HCT116 (cell line): ENCODE measurements at regions not wholly inside any gene's neighbourhood (a gene's known extent, or its start where the extent isn't known, plus 50 kb on each side); places are given as distances from the start of the nearest gene placed in this dataset.

Experiments
- ATAC-seq: fragments of 200-7000 bp; cut with Tn5 transposase; 2 replicates; pipeline ENCODE4 v1.9.1; 2020; ENCODE audit warnings: mild to moderate bottlenecking, moderate library complexity
- BruUV-seq: library from RNA; stranded (reverse); fragments of 400-500 nt; replicated peaks from 2 replicates; lab custom pipeline; 2021; lab: Mats Ljungman, UMichigan
- CTCF ChIA-PET: fragments of 300-600 bp; sonication (Branson Sonifier 250); formaldehyde crosslinking; loops from one replicate; lab custom pipeline; 2021; ENCODE audit warnings: antibody characterized with exemption; lab: Charles Lee
- POLR2A ChIA-PET: fragments of 300-600, 350-600 bp; sonication (Branson Sonifier 250); formaldehyde crosslinking; loops from one replicate; lab custom pipeline; 2021; ENCODE audit warnings: antibody characterized with exemption; lab: Charles Lee
- RAD21 ChIA-PET, 2 experiments: fragments of 300-600 bp; sonication (Branson Sonifier 250); formaldehyde crosslinking; loops; one replicate each; lab custom pipeline; 2023; ENCODE audit warnings: low total read pairs in 2 of 2; ENCODE audit not compliant: uncharacterized antibody in 2 of 2, unreplicated experiment in 2 of 2, low non-redundant PET in 1 of 2; lab: Charles Lee
- DNase-seq: peaks from one replicate; pipeline ENCODE4 v3.0.0-alpha.2; 2010; ENCODE audit warnings: low read depth, low spot score
- H2AFZ ChIP-seq: fragments of 200-600 bp; shearing (Covaris generic), sonication (generic); 2 replicates; pipeline ENCODE4 v1.6.1; 2017; ENCODE audit warnings: low read depth, mixed run types, mixed read lengths, antibody characterized with exemption, low read length; ENCODE audit not compliant: poor library complexity, severe bottlenecking
- H3K27ac ChIP-seq: 2 replicates; pipeline ENCODE4 v1.5.1; 2012; ENCODE audit warnings: low read depth, low read length
- H3K27me3 ChIP-seq: fragments of 200-600 bp; sonication (generic); 2 replicates; pipeline ENCODE4 v1.6.1; 2016; ENCODE audit warnings: mixed run types, low read length, mixed read lengths; ENCODE audit not compliant: insufficient read depth
- H3K36me3 ChIP-seq, 2 experiments: fragments of 200-500 bp in 1 of 2; fragments of 200-600 bp in 1 of 2; sonication (Bioruptor generic) in 1 of 2; sonication (generic) in 1 of 2; 2 replicates each; pipeline versions ENCODE4 v1.5.1 to v1.6.1; 2014 to 2016; ENCODE audit warnings: low read length in 2 of 2, inconsistent platforms in 1 of 2, mixed read lengths in 1 of 2, mixed run types in 1 of 2; ENCODE audit not compliant: insufficient read depth in 2 of 2, control insufficient read depth in 1 of 2
- H3K4me1 ChIP-seq, 2 experiments: fragments of 200-600 bp in 1 of 2; sonication (generic) in 1 of 2; 2 replicates each; pipeline versions ENCODE4 v1.5.1 to v1.6.1; 2012 to 2017; ENCODE audit warnings: low read length in 2 of 2, inconsistent platforms in 1 of 2, mild to moderate bottlenecking in 1 of 2, mixed read lengths in 1 of 2, mixed run types in 1 of 2, moderate library complexity in 1 of 2; ENCODE audit not compliant: insufficient read depth in 2 of 2, control insufficient read depth in 1 of 2
- H3K4me2 ChIP-seq: fragments of 200-600 bp; sonication (generic); 2 replicates; pipeline ENCODE4 v1.6.1; 2017; ENCODE audit warnings: mixed run types, low read length, mixed read lengths
- H3K4me3 ChIP-seq, 2 experiments: fragments of 200-600 bp in 1 of 2; sonication (generic) in 1 of 2; replicated peaks in 1 of 2; 2 replicates each; pipeline ENCODE4 v1.5.1; 2011 to 2016; ENCODE audit warnings: low read length in 2 of 2, control low read depth in 1 of 2, low read depth in 1 of 2, mild to moderate bottlenecking in 1 of 2, mixed read lengths in 1 of 2, mixed run types in 1 of 2
- H3K79me2 ChIP-seq: fragments of 200-600 bp; sonication (generic); 2 replicates; pipeline ENCODE4 v1.6.1; 2017; ENCODE audit warnings: mild to moderate bottlenecking, mixed run types, low read length, moderate library complexity, mixed read lengths; ENCODE audit not compliant: insufficient read depth
- H3K9ac ChIP-seq: fragments of 200-600 bp; sonication (generic); 2 replicates; pipeline ENCODE4 v1.6.1; 2016; ENCODE audit warnings: low read length, mixed read lengths
- H3K9me2 ChIP-seq: fragments of 200-600 bp; sonication (generic), shearing (Covaris generic); 2 replicates; pipeline ENCODE4 v1.6.1; 2017; ENCODE audit warnings: mixed run types, mild to moderate bottlenecking, moderate library complexity; ENCODE audit not compliant: insufficient read depth
- H3K9me3 ChIP-seq, 2 experiments: fragments of 200-500 bp in 1 of 2; fragments of 200-600 bp in 1 of 2; sonication (Bioruptor generic) in 1 of 2; sonication (generic) in 1 of 2; 2 replicates each; pipeline ENCODE4 v1.6.1; 2014 to 2017; ENCODE audit warnings: low read length in 2 of 2, mixed read lengths in 2 of 2, inconsistent platforms in 1 of 2, low read depth in 1 of 2, mild to moderate bottlenecking in 1 of 2, mixed run types in 1 of 2, moderate library complexity in 1 of 2; ENCODE audit not compliant: control insufficient read depth in 1 of 2, insufficient read depth in 1 of 2
- H4K20me1 ChIP-seq: fragments of 200-600 bp; sonication (generic), shearing (Covaris generic); 2 replicates; pipeline ENCODE4 v1.6.1; 2017; ENCODE audit warnings: mixed run types, mild to moderate bottlenecking, moderate library complexity; ENCODE audit not compliant: insufficient read depth
- ATF3 ChIP-seq: IDR thresholded peaks from 2 replicates; pipeline ENCODE4 v1.6.1; 2012
- CBX3 ChIP-seq: IDR thresholded peaks from 2 replicates; pipeline ENCODE4 v1.6.1; 2012; ENCODE audit warnings: low read depth
- CTCF ChIP-seq, 3 experiments: fragments of 200-600 bp in 1 of 3; sonication (generic) in 1 of 3; IDR thresholded peaks in 2 of 3; conservative IDR thresholded peaks in 1 of 3; 2 replicates each; pipeline ENCODE4 v1.5.1; 2012 to 2017; ENCODE audit warnings: low read depth in 2 of 3, low read length in 2 of 3, antibody characterized with exemption in 1 of 3, borderline replicate concordance in 1 of 3, control low read depth in 1 of 3, mild to moderate bottlenecking in 1 of 3, mixed read lengths in 1 of 3, mixed run types in 1 of 3, moderate library complexity in 1 of 3; ENCODE audit not compliant: insufficient read depth in 1 of 3
- EGR1 ChIP-seq: IDR thresholded peaks from 2 replicates; pipeline ENCODE4 v1.6.1; 2012; ENCODE audit warnings: low read depth
- ELF1 ChIP-seq: IDR thresholded peaks from 2 replicates; pipeline ENCODE4 v1.6.1; 2012; ENCODE audit warnings: low read depth, borderline replicate concordance
- EZH2 ChIP-seq: fragments of 200-600 bp; sonication (generic); IDR thresholded peaks from 2 replicates; pipeline ENCODE4 v1.6.1; 2017; ENCODE audit warnings: antibody characterized with exemption, mixed run types
- EZH2phosphoT487 ChIP-seq: fragments of 200-600 bp; IDR thresholded peaks from 2 replicates; pipeline ENCODE4 v1.6.1; 2018; ENCODE audit warnings: antibody characterized with exemption, borderline replicate concordance
- JUND ChIP-seq: IDR thresholded peaks from 2 replicates; pipeline ENCODE4 v1.6.1; 2012
- MAX ChIP-seq: IDR thresholded peaks from 2 replicates; pipeline ENCODE4 v1.6.1; 2012
- POLR2A ChIP-seq: IDR thresholded peaks from 2 replicates; pipeline ENCODE4 v1.7.0; 2011; ENCODE audit warnings: borderline replicate concordance; ENCODE audit not compliant: insufficient read depth, insufficient read length; ENCODE audit errors: extremely low read depth
- RAD21 ChIP-seq: IDR thresholded peaks from 2 replicates; pipeline ENCODE4 v1.6.1; 2012; ENCODE audit warnings: low read depth, mild to moderate bottlenecking
- REST ChIP-seq: IDR thresholded peaks from 2 replicates; pipeline ENCODE4 v1.6.1; 2012; ENCODE audit warnings: low read depth
- SIN3A ChIP-seq: IDR thresholded peaks from 2 replicates; pipeline ENCODE4 v1.6.1; 2012; ENCODE audit warnings: low read depth
- SP1 ChIP-seq: IDR thresholded peaks from 2 replicates; pipeline ENCODE4 v1.6.1; 2012; ENCODE audit warnings: low read depth
- SRF ChIP-seq: IDR thresholded peaks from 2 replicates; pipeline ENCODE4 v1.6.1; 2012; ENCODE audit warnings: low read depth
- TCF7L2 ChIP-seq: IDR thresholded peaks from 2 replicates; pipeline ENCODE4 v1.7.0; 2011; ENCODE audit warnings: borderline replicate concordance, inconsistent platforms; ENCODE audit not compliant: insufficient read depth, insufficient read length; ENCODE audit errors: extremely low read depth
- YY1 ChIP-seq: IDR thresholded peaks from 2 replicates; pipeline ENCODE4 v1.6.1; 2011; ENCODE audit warnings: low read length, low read depth, moderate library complexity, mild to moderate bottlenecking; ENCODE audit not compliant: insufficient replicate concordance; ENCODE audit errors: extremely low read depth
- ZBTB33 ChIP-seq: IDR thresholded peaks from 2 replicates; pipeline ENCODE4 v1.6.1; 2011; ENCODE audit warnings: mild to moderate bottlenecking, low read length, moderate library complexity; ENCODE audit not compliant: insufficient replicate concordance; ENCODE audit errors: extremely low read depth
- ZFX ChIP-seq: fragments of 450-650 bp; IDR thresholded peaks from 2 replicates; pipeline ENCODE4 v1.6.1; 2017
- ZNF274 ChIP-seq: fragments of 200-500 bp; sonication (Bioruptor generic); IDR thresholded peaks from 2 replicates; pipeline ENCODE4 v1.6.1; 2014; ENCODE audit warnings: mild to moderate bottlenecking, low read depth, low read length, inconsistent platforms
- intact Hi-C: fragments of 100-400 bp; cut with micrococcal nuclease; formaldehyde crosslinking; loops from 2 replicates; pipeline ENCODE4 v1.10.0; 2022

- TF ChIP-seq CBX3, result no peak
- no peak for TF ChIP-seq RAD21
- TF ChIP-seq SP1, result no peak
- no peak for TF ChIP-seq SRF
- TF ChIP-seq ZNF274, result no peak
- TF ChIP-seq MAX, result no peak
- TF ChIP-seq EZH2phosphoT487, result no peak
- no peak for TF ChIP-seq EGR1
- no peak for TF ChIP-seq JUND
- no peak for TF ChIP-seq YY1
- TF ChIP-seq REST, result no peak
- no peak for TF ChIP-seq ZBTB33
- no peak for TF ChIP-seq ZFX
- TF ChIP-seq SIN3A, result no peak
- no peak for TF ChIP-seq TCF7L2
- TF ChIP-seq EZH2, result no peak
- no peak for TF ChIP-seq ELF1
- TF ChIP-seq ATF3, result no peak
- TF ChIP-seq POLR2A, result no peak
- TF ChIP-seq CTCF (IDR thresholded peaks at IDR 0.05 in 2 of 3, conservative IDR thresholded peaks at IDR 0.05 in 1 of 3; ENCODE audit: borderline replicate concordance in 1 of 3, insufficient read depth in 1 of 3, low read depth in 2 of 3, low read length in 2 of 3), result no peak
- Histone ChIP-seq H3K27me3 (no peaks in the 10 kb centered on the region), H4K20me1 (no peaks in the 10 kb centered on the region), H3K36me3 (no peaks in the 10 kb centered on the region), H3K9me3 (no peaks in the 10 kb centered on the region), H3K4me1 (no peaks in the 10 kb centered on the region), H3K79me2 (no peaks in the 10 kb centered on the region), H3K4me3 (no peak overlapping the region), H3K9ac (no peak overlapping the region), H2AFZ (no peak overlapping the region), H3K9me2 (no peaks in the 10 kb centered on the region), H3K27ac (no peak overlapping the region), H3K4me2 (no peak overlapping the region)
- intact Hi-C loops, result no loop called here
- ATAC-seq (no peak), DNase-seq (no peak)
- no TSS peak for BruUV-seq
- ChIA-PET POLR2A (no interaction called here), RAD21 (no interaction called here), CTCF (no interaction called here)
These were observed 180.5 kb upstream of the TUT7 start for GRCh38 chr9:86534572-86535258.
